ENCODE measurements at regions not wholly inside any gene's neighbourhood (a gene's known extent, or its start where the extent isn't known, plus 50 kb on each side); places are given as distances from the start of the nearest gene placed in this dataset.

- no peak for TF ChIP-seq REST (IDR thresholded peaks at IDR 0.05; ENCODE audit: unreplicated experiment)
- TF ChIP-seq CTCF (conservative IDR thresholded peaks at IDR 0.05; ENCODE audit: low read depth in 2 of 2), result no peak
- no peak for TF ChIP-seq POLR2AphosphoS5 (IDR thresholded peaks at IDR 0.05; ENCODE audit: low read depth)
- no peak for TF ChIP-seq JUNB (IDR thresholded peaks at IDR 0.05; ENCODE audit: unreplicated experiment)
- no peak for TF ChIP-seq EZH2 (IDR thresholded peaks at IDR 0.05; ENCODE audit: low read depth, unreplicated experiment)
- TF ChIP-seq EZH2phosphoT487 (IDR thresholded peaks at IDR 0.05; ENCODE audit: unreplicated experiment), result no peak
- no peak for TF ChIP-seq ZNF114 (CRISPR knock-in tag; IDR thresholded peaks at IDR 0.05)
- TF ChIP-seq ETS1 (IDR thresholded peaks at IDR 0.05), result no peak
- TF ChIP-seq CREB1 (CRISPR knock-in tag; IDR thresholded peaks at IDR 0.05; ENCODE audit: low read depth), result no peak
- no peak for TF ChIP-seq ZNF462 (CRISPR knock-in tag; IDR thresholded peaks at IDR 0.05)
- no peak for TF ChIP-seq NANOG (IDR thresholded peaks at IDR 0.05; ENCODE audit: borderline replicate concordance)
These were observed 52.6 kb upstream of the PDC start for GRCh38 chr1:186513526-186513925.

Measured in GM23338 (cell line).